Muscle layer of duodenum (tissue), 2 donors: ENCODE measurements at regions not wholly inside any gene's neighbourhood (a gene's known extent, or its start where the extent isn't known, plus 50 kb on each side); places are given as distances from the start of the nearest gene placed in this dataset.

Source experiments
- H3K27ac ChIP-seq: one replicate; pipeline ENCODE4 v1.7.0; 2013; ENCODE audit warnings: mild to moderate bottlenecking, low read length
- H3K27me3 ChIP-seq: one replicate; pipeline ENCODE4 v1.7.0; 2013; ENCODE audit warnings: low read depth, mild to moderate bottlenecking, control low read depth, low read length
- H3K36me3 ChIP-seq, 2 donors: one replicate each; pipeline ENCODE4 v1.7.0; 2013; ENCODE audit warnings: low read length in 2 of 2, control low read depth in 1 of 2, mild to moderate bottlenecking in 1 of 2; ENCODE audit not compliant: insufficient read depth in 2 of 2, control insufficient read depth in 1 of 2
- H3K4me1 ChIP-seq, 2 donors: one replicate each; pipeline ENCODE4 v1.7.0; 2013; ENCODE audit warnings: low read length in 2 of 2, mild to moderate bottlenecking in 2 of 2, control low read depth in 1 of 2, moderate library complexity in 1 of 2; ENCODE audit not compliant: insufficient read depth in 2 of 2, control insufficient read depth in 1 of 2
- H3K4me3 ChIP-seq, 2 donors: one replicate each; pipeline ENCODE4 v1.7.0; 2013; ENCODE audit warnings: low read length in 2 of 2, low read depth in 1 of 2, mild to moderate bottlenecking in 1 of 2
- H3K9me3 ChIP-seq, 2 donors: one replicate each; pipeline ENCODE4 v1.7.0; 2013; ENCODE audit warnings: low read length in 2 of 2, control low read depth in 1 of 2, mild to moderate bottlenecking in 1 of 2; ENCODE audit not compliant: control insufficient read depth in 1 of 2
- donor health status: healthy.

DNA sequence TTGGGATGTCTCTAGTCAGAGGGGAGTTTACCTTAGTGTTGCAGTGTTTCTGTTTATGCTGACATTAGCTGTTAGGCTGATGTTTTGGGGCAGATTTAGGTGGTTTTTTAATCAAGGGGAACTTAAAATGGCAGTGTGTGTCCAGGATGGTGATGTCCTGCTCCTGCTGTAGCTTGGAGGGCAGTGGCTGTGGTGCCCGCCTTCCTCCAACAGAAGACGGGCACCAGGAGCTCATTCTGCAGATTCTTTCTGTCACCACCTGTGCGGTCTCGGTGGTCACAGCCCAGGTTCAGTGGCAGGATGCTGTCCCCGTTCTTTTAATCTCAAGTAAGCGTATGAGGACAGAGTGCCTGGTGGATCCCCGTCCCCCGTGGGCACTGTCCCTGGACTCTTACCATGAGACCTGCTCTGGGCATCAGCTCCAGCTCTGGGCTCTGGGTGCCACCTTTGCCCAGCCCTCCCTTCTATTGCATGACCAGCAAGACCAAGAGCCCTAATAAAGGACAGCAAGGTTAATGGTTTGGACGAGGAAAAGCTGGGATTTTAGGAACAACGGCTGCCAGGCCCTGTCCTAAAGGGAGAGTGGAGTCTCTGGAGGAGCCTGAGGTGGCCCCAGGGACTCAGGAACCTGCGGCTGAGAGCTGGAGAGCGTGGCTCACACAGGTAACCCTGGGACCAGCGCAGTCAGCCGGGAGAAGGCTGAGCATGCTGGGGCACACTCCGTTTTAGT, 217.3 kb downstream of the ERMARD start:
- Histone ChIP-seq H3K36me3 (no peaks in the 10 kb centered on the region), H3K27me3 (no peaks in the 10 kb centered on the region), H3K4me1 (no peaks in the 10 kb centered on the region), H3K4me3 (no peak overlapping the region), H3K27ac (no peak overlapping the region), H3K9me3 (no peaks in the 10 kb centered on the region)

- no peak overlapping the region for H3K4me3 ChIP-seq
- no peaks in the 10 kb centered on the region for H3K9me3 ChIP-seq
- no peaks in the 10 kb centered on the region for H3K27me3 ChIP-seq
- H3K27ac ChIP-seq, result no peak overlapping the region
- no peaks in the 10 kb centered on the region for H3K36me3 ChIP-seq
- H3K4me1 ChIP-seq, result no peaks in the 10 kb centered on the region
Measured at GRCh38 chr6:169967687-169968086, 216.3 kb downstream of the ERMARD start.

DNA sequence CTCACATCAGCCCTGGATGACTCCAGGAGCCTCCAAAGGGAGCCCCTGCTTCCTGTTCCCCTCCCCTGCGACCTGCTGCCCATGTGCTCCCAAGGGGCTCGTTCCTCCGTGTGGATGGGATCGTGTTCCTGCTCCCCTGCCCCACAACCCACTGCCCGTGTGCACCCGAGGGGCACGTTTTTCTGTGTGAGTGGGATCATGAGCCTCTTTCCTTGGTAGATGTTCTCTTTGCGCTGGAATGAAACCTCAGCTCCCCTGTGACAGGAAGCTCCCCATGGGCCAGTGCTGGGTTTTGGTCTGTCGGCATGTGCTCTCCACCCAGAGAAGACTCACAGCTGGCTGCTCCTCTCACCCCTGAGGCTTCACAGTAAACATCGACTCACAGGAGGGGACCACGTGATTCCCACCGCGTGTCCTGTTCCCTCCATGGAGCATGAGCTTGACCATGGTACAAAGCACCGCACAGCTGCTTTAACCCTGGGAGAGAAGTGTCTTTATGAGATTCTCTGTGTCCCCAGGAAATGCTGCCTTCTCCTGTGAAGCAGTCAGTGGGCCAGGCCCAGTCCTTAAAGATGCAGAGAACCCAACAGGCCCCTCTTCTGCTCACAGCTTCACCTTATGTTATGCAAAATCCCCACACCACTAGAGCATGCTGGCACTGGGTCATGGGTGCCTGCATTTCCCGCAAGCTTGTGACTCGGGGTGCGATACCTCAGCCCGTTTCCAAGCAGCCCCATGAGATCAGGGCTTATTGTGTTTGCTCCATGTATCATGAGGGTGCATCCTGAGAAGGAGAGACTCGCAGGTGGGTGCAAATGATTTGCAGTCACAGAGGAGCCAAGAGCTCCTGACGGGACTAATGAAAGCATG, 215.1 kb downstream of the ERMARD start:
- peaks cover 1% of the 10 kb centered on the region for H3K27me3 ChIP-seq
- H3K4me3 ChIP-seq, result no peak overlapping the region
- H3K36me3 ChIP-seq, result no peaks in the 10 kb centered on the region
- H3K27ac ChIP-seq, result no peak overlapping the region
- H3K4me1 ChIP-seq, result no peaks in the 10 kb centered on the region
- H3K9me3 ChIP-seq, result no peaks in the 10 kb centered on the region

DNA sequence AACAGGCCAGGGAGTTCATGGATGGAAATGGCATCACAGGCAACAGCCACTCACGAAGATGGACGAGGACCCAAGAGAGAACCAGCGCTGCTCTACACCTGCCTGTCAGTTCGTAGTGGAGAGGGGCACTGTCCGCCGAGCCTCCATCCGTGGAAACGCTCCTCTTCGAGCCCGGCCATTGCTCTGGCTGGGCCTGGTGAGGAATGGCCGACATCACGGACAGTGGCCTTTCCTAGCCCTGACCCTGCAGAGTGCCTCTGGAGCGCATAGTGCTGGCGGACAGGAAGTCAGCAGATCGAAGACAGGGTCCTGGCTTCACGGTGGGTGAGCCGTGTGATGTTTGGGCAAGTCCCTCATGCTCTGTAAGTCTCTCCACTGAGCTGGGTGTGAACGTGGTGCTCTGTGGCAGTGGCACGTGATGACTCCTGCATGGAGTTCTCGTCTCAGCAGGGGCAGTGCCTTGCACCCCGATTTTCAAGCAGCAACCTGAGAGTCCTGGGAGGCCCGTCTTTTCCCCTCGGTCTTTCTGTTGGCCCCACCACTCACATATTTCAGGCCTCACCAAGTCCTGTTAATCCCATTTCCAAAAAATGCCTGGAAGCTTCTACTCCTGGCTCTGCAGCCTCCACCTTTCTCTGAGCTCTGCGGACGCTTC, 214.4 kb downstream of the ERMARD start:
- no peak overlapping the region for H3K4me3 ChIP-seq
- no peaks in the 10 kb centered on the region for H3K4me1 ChIP-seq
- H3K9me3 ChIP-seq, result no peaks in the 10 kb centered on the region
- no peaks in the 10 kb centered on the region for H3K36me3 ChIP-seq
- peaks cover 6% of the 10 kb centered on the region for H3K27me3 ChIP-seq
- no peak overlapping the region for H3K27ac ChIP-seq

DNA sequence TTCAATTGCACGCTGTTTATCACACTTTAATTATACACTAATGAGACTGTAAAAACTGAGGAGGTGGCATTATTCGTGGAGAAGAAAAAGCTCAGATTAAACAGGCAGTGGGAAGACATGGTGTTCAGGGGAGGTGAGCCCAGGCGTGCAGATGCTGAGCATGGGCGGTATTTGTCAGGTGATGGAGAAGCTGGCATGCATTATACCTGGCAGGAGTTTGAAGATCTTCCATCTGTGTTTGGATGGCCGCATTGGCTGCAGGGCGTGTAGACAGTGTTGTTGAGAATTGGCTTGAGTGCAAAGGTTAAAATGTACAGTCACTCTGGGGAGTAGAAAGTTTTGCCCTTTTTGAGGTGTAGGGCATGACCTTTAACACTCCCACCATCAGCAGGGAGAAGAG, 213.8 kb downstream of the ERMARD start:
- H3K4me1 ChIP-seq, result no peaks in the 10 kb centered on the region
- no peak overlapping the region for H3K27ac ChIP-seq
- H3K4me3 ChIP-seq, result no peak overlapping the region
- H3K27me3 ChIP-seq, result peaks cover 6% of the 10 kb centered on the region
- no peaks in the 10 kb centered on the region for H3K9me3 ChIP-seq
- no peaks in the 10 kb centered on the region for H3K36me3 ChIP-seq

GRCh38 chr6:169964486-169965180, 213.2 kb downstream of the ERMARD start:
- Histone ChIP-seq H3K4me1 (no peaks in the 10 kb centered on the region), H3K9me3 (no peaks in the 10 kb centered on the region), H3K36me3 (no peaks in the 10 kb centered on the region), H3K27ac (no peak overlapping the region), H3K27me3 (peaks cover 6% of the 10 kb centered on the region), H3K4me3 (no peak overlapping the region)

GRCh38 chr6:169963581-169964297, 212.3 kb downstream of the ERMARD start:
- no peaks in the 10 kb centered on the region for H3K4me1 ChIP-seq
- H3K4me3 ChIP-seq, result no peak overlapping the region
- no peak overlapping the region for H3K27ac ChIP-seq
- H3K27me3 ChIP-seq, result peaks cover 6% of the 10 kb centered on the region
- H3K9me3 ChIP-seq, result no peaks in the 10 kb centered on the region
- H3K36me3 ChIP-seq, result no peaks in the 10 kb centered on the region

DNA sequence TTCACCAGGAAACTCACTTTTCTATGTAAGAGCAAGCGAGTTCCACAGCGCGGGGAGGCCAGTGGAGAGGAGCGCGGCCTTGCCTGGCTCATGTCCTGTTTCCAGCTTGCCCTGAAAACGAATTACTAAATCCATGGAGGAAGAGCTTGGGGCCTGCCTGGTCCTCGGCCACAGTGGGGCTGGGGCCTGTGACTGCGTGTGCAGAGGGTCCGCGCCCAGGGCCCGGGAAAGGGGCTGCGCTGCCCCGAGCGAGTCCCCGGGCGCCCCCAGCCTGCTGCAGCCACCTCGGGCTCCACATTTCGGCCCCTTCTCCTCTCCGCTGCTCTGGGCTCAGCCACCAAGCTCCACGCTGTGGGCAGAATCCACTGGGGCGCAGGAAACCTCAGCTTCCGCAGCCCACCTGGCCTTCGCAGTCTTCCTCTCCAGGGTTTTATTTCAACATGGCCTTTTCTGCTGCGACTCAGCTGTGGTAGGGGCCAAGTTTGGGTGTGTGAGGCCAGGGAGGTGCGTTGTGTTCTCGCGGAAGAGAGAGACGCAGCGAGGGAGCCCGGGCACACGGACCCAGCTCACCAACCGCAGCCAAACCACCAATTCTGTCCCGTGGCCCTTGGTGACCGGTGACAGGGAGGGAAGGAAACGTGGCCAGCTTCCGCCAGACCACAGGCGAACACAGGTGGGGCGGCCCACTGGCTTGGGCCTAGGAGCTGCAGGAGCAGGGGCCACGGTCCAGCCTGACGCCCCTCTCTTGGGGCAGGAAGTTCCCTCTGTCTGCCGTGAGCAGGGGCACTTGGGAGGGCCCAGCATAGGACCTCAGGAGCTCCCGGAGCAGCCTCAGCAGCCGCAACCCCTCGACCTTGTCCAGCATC, 211.4 kb downstream of the ERMARD start:
- Histone ChIP-seq H3K36me3 (no peaks in the 10 kb centered on the region), H3K27me3 (peaks cover 6% of the 10 kb centered on the region), H3K4me3 (peak overlapping the region in 1 of 2 donors; percentile 16), H3K9me3 (no peaks in the 10 kb centered on the region), H3K4me1 (no peaks in the 10 kb centered on the region), H3K27ac (no peak overlapping the region)

- peaks cover 6% of the 10 kb centered on the region for H3K27me3 ChIP-seq
- peak overlapping the region; percentile 16 to 65 for H3K4me3 ChIP-seq
- H3K9me3 ChIP-seq, result no peaks in the 10 kb centered on the region
- no peaks in the 10 kb centered on the region for H3K36me3 ChIP-seq
- H3K27ac ChIP-seq, result no peak overlapping the region
- no peaks in the 10 kb centered on the region for H3K4me1 ChIP-seq
Measured at GRCh38 chr6:169961772-169962561, 210.5 kb downstream of the ERMARD start.
